Left lung (tissue), 4 donors: ENCODE measurements at regions not wholly inside any gene's neighbourhood (a gene's known extent, or its start where the extent isn't known, plus 50 kb on each side); places are given as distances from the start of the nearest gene placed in this dataset.

Source experiments
- ATAC-seq: fragments of 200-7000 bp; cut with Tn5 transposase; one replicate; pipeline ENCODE4 v1.9.1; 2020; ENCODE audit warnings: moderate library complexity
- DNase-seq, 4 donors: peaks; one replicate each; pipeline ENCODE4 v3.0.0-alpha.2; 2013 to 2020
- H3K27ac ChIP-seq, 2 donors: fragments of 200-600 bp; sonication (generic) in 1 of 2; one replicate each; pipeline versions ENCODE4 v1.5.0 to v1.8.0; 2020 to 2021
- H3K27me3 ChIP-seq, 2 donors: fragments of 200-600 bp; sonication (generic) in 1 of 2; one replicate each; pipeline versions ENCODE4 v1.5.0 to v1.8.0; 2020 to 2021
- H3K36me3 ChIP-seq, 2 donors: fragments of 200-600 bp; sonication (generic) in 1 of 2; one replicate each; pipeline versions ENCODE4 v1.5.0 to v1.8.0; 2020 to 2021
- H3K4me1 ChIP-seq, 2 donors: fragments of 200-600 bp; one replicate each; pipeline ENCODE4 v1.8.0; 2021
- H3K4me3 ChIP-seq, 2 donors: fragments of 200-600 bp; sonication (generic) in 1 of 2; one replicate each; pipeline versions ENCODE4 v1.5.0 to v1.8.0; 2020 to 2021; ENCODE audit warnings: mild to moderate bottlenecking in 1 of 2
- H3K9me3 ChIP-seq, 2 donors: fragments of 200-600 bp; sonication (generic) in 1 of 2; one replicate each; pipeline versions ENCODE4 v1.5.0 to v1.8.0; 2020 to 2021
- CTCF ChIP-seq, 2 donors: fragments of 200-600 bp; sonication (generic) in 1 of 2; IDR thresholded peaks; one replicate each; pipeline versions ENCODE4 v1.5.0 to v1.8.0; 2021; ENCODE audit warnings: antibody characterized with exemption in 2 of 2
- intact Hi-C, 2 donors: fragments of 100-400 bp; cut with DNase I; formaldehyde crosslinking; loops; one replicate each; pipeline versions ENCODE4 v1.11.2 to v1.14.2; 2022
- donor health status: DM: no; HTN: yes; CAD: no.
- donor health status: DM: no; HTN: no; CAD: no.

GRCh38 chr6:23618366-23618765 is 507.6 kb upstream of the NRSN1 start:
- Histone ChIP-seq H3K4me1 (no peaks in the 10 kb centered on the region), H3K27me3 (no peaks in the 10 kb centered on the region), H3K4me3 (no peak overlapping the region), H3K27ac (no peak overlapping the region), H3K36me3 (no peaks in the 10 kb centered on the region), H3K9me3 (peaks cover 0 to 2% of the 10 kb centered on the region in 2 donors)
- intact Hi-C loops: no loop called here
- TF ChIP-seq CTCF (IDR thresholded peaks at IDR 0.05): no peak
- ATAC-seq: no peak
- DNase-seq: no peak

- H3K9me3 ChIP-seq: no peaks in the 10 kb centered on the region
- intact Hi-C loops: no loop called here
- no peak for TF ChIP-seq CTCF (IDR thresholded peaks at IDR 0.05)
- H3K36me3 ChIP-seq: no peaks in the 10 kb centered on the region
- H3K27me3 ChIP-seq: no peaks in the 10 kb centered on the region
- no peak overlapping the region for H3K4me3 ChIP-seq
- no peak overlapping the region for H3K27ac ChIP-seq
- ATAC-seq (no peak), DNase-seq (no peak)
- H3K4me1 ChIP-seq: no peaks in the 10 kb centered on the region
Observed at GRCh38 chr6:23620911-23621401, 505.1 kb upstream of the NRSN1 start.

- intact Hi-C loops: no loop called here
- Histone ChIP-seq H3K36me3 (no peaks in the 10 kb centered on the region), H3K27ac (no peak overlapping the region), H3K4me3 (no peak overlapping the region), H3K4me1 (no peaks in the 10 kb centered on the region), H3K27me3 (no peaks in the 10 kb centered on the region), H3K9me3 (no peaks in the 10 kb centered on the region)
- ATAC-seq (no peak), DNase-seq (no peak)
- TF ChIP-seq CTCF (IDR thresholded peaks at IDR 0.05): no peak
Observed at GRCh38 chr6:23630726-23631635, 495.0 kb upstream of the NRSN1 start.

DNA sequence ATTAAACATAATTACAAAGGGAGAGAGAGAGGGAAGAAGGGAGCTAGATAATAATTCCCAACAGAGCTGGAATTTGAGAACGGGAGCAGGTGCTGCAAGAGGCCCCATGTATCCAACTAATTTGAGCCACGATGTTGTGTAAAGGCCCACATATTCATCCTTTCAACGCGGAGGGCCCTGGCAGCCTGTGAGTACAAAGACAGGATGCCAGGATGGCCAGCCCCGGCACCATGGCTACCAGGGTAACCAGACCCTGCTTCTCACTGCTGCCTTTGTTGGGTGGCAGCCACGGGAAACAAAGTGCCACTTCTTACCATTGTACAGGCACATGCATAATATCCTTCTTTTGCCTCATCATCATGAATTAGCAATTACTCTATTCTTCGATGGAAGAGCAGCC is 492.0 kb upstream of the NRSN1 start:
- DNase-seq: peak in 1 of 4 donors; percentile 50
- Histone ChIP-seq H3K9me3 (no peaks in the 10 kb centered on the region), H3K36me3 (no peaks in the 10 kb centered on the region), H3K4me3 (no peak overlapping the region), H3K27ac (no peak overlapping the region), H3K4me1 (no peaks in the 10 kb centered on the region), H3K27me3 (no peaks in the 10 kb centered on the region)
- no peak for ATAC-seq
- no peak for TF ChIP-seq CTCF (IDR thresholded peaks at IDR 0.05)
- intact Hi-C loops: no loop called here

- H3K9me3 ChIP-seq: no peaks in the 10 kb centered on the region
- DNase-seq (no peak), ATAC-seq (no peak)
- H3K4me3 ChIP-seq: no peak overlapping the region
- no peak for TF ChIP-seq CTCF (IDR thresholded peaks at IDR 0.05)
- no peak overlapping the region for H3K27ac ChIP-seq
- intact Hi-C loops: no loop called here
- H3K36me3 ChIP-seq: no peaks in the 10 kb centered on the region
- H3K4me1 ChIP-seq: no peaks in the 10 kb centered on the region
- no peaks in the 10 kb centered on the region for H3K27me3 ChIP-seq
Observed at GRCh38 chr6:23635150-23635549, 490.9 kb upstream of the NRSN1 start.
